SK-N-SH treated with all-trans-retinoic acid at 6 μM for 48 hours (cell line): ENCODE measurements at regions not wholly inside any gene's neighbourhood (a gene's known extent, or its start where the extent isn't known, plus 50 kb on each side); places are given as distances from the start of the nearest gene placed in this dataset.

Experiments used
- ESRRG ChIP-seq: fragments of 250-450 bp; sonication (Bioruptor Pico); IDR thresholded peaks from 2 replicates; pipeline ENCODE4 v1.6.1; 2021; ENCODE audit warnings: mild to moderate bottlenecking
- RARB ChIP-seq: fragments of 250-450 bp; sonication (Bioruptor Pico); IDR thresholded peaks from 2 replicates; pipeline ENCODE4 v1.8.0; 2021; ENCODE audit warnings: mild to moderate bottlenecking, moderate library complexity
- ZC3H10 ChIP-seq: fragments of 250-450 bp; sonication (Bioruptor Pico); IDR thresholded peaks from 2 replicates; pipeline ENCODE4 v1.5.1; 2021; ENCODE audit warnings: mild to moderate bottlenecking, moderate library complexity
- TF ChIP-seq, protein P1 (sequence below): fragments of 250-450 bp; sonication (Bioruptor Pico); IDR thresholded peaks from 2 replicates; pipeline ENCODE4 v1.8.0; 2020; ENCODE audit warnings: mild to moderate bottlenecking, moderate library complexity, borderline replicate concordance

DNA sequence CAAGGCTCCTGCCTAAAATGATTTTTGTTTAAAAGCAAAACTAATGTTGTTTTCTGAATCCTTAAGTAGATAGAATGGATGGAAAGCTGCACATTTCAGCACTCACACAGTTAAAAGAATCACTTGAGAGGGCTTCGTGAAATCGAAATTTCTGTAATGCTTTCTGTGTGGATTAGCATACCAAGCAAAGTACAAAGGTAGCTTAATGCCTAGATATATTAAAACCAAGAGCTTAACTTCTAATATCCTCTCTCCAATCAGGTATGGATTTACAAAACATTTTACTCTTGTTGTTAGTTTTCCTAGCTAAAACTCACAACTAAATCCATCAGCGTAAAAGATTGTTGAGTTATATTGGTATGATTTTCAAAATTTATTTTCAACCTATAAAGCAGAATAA is 378.8 kb upstream of the PRMT6 start:
- TF ChIP-seq, protein P1, sequence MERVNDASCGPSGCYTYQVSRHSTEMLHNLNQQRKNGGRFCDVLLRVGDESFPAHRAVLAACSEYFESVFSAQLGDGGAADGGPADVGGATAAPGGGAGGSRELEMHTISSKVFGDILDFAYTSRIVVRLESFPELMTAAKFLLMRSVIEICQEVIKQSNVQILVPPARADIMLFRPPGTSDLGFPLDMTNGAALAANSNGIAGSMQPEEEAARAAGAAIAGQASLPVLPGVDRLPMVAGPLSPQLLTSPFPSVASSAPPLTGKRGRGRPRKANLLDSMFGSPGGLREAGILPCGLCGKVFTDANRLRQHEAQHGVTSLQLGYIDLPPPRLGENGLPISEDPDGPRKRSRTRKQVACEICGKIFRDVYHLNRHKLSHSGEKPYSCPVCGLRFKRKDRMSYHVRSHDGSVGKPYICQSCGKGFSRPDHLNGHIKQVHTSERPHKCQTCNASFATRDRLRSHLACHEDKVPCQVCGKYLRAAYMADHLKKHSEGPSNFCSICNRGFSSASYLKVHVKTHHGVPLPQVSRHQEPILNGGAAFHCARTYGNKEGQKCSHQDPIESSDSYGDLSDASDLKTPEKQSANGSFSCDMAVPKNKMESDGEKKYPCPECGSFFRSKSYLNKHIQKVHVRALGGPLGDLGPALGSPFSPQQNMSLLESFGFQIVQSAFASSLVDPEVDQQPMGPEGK (CRISPR knock-in tag), result no peak
- TF ChIP-seq ZC3H10 (CRISPR knock-in tag), result no peak
- no peak for TF ChIP-seq RARB (CRISPR knock-in tag)
- no peak for TF ChIP-seq ESRRG (CRISPR knock-in tag)
